Panc1 (cell line): ENCODE measurements at regions not wholly inside any gene's neighbourhood (a gene's known extent, or its start where the extent isn't known, plus 50 kb on each side); places are given as distances from the start of the nearest gene placed in this dataset.

Experiments used
- CTCF ChIP-seq: fragments of 450-650 bp; IDR thresholded peaks from 2 replicates; pipeline ENCODE4 v1.5.1; 2017; ENCODE audit warnings: mild to moderate bottlenecking
- POLR2AphosphoS5 ChIP-seq: IDR thresholded peaks from 2 replicates; pipeline ENCODE4 v1.6.1; 2012; ENCODE audit warnings: mild to moderate bottlenecking, low read depth, low read length, moderate library complexity
- TF ChIP-seq, protein P1 (sequence below), 2 experiments: IDR thresholded peaks; 2 replicates each; pipeline ENCODE4 v1.6.1; 2011 to 2012; ENCODE audit warnings: low read depth in 2 of 2, control low read depth in 1 of 2, low read length in 1 of 2, mild to moderate bottlenecking in 1 of 2, moderate library complexity in 1 of 2; ENCODE audit not compliant: insufficient read depth in 1 of 2

- TF ChIP-seq CTCF (no peak), POLR2AphosphoS5 (no peak)
- TF ChIP-seq, protein P1, sequence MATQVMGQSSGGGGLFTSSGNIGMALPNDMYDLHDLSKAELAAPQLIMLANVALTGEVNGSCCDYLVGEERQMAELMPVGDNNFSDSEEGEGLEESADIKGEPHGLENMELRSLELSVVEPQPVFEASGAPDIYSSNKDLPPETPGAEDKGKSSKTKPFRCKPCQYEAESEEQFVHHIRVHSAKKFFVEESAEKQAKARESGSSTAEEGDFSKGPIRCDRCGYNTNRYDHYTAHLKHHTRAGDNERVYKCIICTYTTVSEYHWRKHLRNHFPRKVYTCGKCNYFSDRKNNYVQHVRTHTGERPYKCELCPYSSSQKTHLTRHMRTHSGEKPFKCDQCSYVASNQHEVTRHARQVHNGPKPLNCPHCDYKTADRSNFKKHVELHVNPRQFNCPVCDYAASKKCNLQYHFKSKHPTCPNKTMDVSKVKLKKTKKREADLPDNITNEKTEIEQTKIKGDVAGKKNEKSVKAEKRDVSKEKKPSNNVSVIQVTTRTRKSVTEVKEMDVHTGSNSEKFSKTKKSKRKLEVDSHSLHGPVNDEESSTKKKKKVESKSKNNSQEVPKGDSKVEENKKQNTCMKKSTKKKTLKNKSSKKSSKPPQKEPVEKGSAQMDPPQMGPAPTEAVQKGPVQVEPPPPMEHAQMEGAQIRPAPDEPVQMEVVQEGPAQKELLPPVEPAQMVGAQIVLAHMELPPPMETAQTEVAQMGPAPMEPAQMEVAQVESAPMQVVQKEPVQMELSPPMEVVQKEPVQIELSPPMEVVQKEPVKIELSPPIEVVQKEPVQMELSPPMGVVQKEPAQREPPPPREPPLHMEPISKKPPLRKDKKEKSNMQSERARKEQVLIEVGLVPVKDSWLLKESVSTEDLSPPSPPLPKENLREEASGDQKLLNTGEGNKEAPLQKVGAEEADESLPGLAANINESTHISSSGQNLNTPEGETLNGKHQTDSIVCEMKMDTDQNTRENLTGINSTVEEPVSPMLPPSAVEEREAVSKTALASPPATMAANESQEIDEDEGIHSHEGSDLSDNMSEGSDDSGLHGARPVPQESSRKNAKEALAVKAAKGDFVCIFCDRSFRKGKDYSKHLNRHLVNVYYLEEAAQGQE (IDR thresholded peaks at IDR 0.05; ENCODE audit: insufficient read depth in 1 of 2, low read depth in 2 of 2, low read length in 1 of 2) = no peak
These were observed 251.5 kb upstream of the CBLB start for GRCh38 chr3:106120356-106120755.
